OCI-M2 (cell line): ENCODE measurements at regions not wholly inside any gene's neighbourhood (a gene's known extent, or its start where the extent isn't known, plus 50 kb on each side); places are given as distances from the start of the nearest gene placed in this dataset.

Experiments used
- DNase-seq: peaks from one replicate; lab custom pipeline; 2025; ENCODE audit not compliant: unreplicated experiment; lab: John Stamatoyannopoulos, UW

GRCh38 chr7:18354108-18355085 is 141.2 kb upstream of the HDAC9 start:
- DNase-seq, result no peak

- no peak for DNase-seq
Observed at GRCh38 chr7:18356191-18356645, 139.3 kb upstream of the HDAC9 start.

- no peak for DNase-seq
Observed at GRCh38 chr7:18357691-18358090, 137.9 kb upstream of the HDAC9 start.

GRCh38 chr7:18361756-18362155 is 133.8 kb upstream of the HDAC9 start:
- DNase-seq, result no peak

GRCh38 chr7:18363751-18364380 is 131.7 kb upstream of the HDAC9 start:
- no peak for DNase-seq

- DNase-seq, result no peak
Observed at GRCh38 chr7:18364396-18364795, 131.2 kb upstream of the HDAC9 start.

GRCh38 chr7:18366394-18366793 is 129.2 kb upstream of the HDAC9 start:
- DNase-seq, result no peak

- DNase-seq, result no peak
Observed at GRCh38 chr7:18369011-18369410, 126.5 kb upstream of the HDAC9 start.

- DNase-seq, result no peak
Observed at GRCh38 chr7:18370633-18371032, 124.9 kb upstream of the HDAC9 start.

GRCh38 chr7:18378989-18379605 is 116.5 kb upstream of the HDAC9 start:
- no peak for DNase-seq

- DNase-seq, result no peak
Observed at GRCh38 chr7:18384491-18385143, 110.9 kb upstream of the HDAC9 start.

- DNase-seq, result no peak
Observed at GRCh38 chr7:18386607-18387006, 108.9 kb upstream of the HDAC9 start.

GRCh38 chr7:18387191-18387735 is 108.3 kb upstream of the HDAC9 start:
- no peak for DNase-seq

GRCh38 chr7:18390535-18390907 is 105.0 kb upstream of the HDAC9 start:
- no peak for DNase-seq

- no peak for DNase-seq
Observed at GRCh38 chr7:18393465-18394118, 102.0 kb upstream of the HDAC9 start.

GRCh38 chr7:18395868-18396267 is 99.7 kb upstream of the HDAC9 start:
- DNase-seq, result no peak

GRCh38 chr7:18396953-18397352 is 98.6 kb upstream of the HDAC9 start:
- DNase-seq, result no peak

- DNase-seq, result no peak
Observed at GRCh38 chr7:18399436-18400235, 95.9 kb upstream of the HDAC9 start.

- DNase-seq, result no peak
Observed at GRCh38 chr7:18400275-18400674, 95.3 kb upstream of the HDAC9 start.

GRCh38 chr7:18400726-18401125 is 94.8 kb upstream of the HDAC9 start:
- no peak for DNase-seq
